ENCODE measurements at regions not wholly inside any gene's neighbourhood (a gene's known extent, or its start where the extent isn't known, plus 50 kb on each side); places are given as distances from the start of the nearest gene placed in this dataset.

DNA sequence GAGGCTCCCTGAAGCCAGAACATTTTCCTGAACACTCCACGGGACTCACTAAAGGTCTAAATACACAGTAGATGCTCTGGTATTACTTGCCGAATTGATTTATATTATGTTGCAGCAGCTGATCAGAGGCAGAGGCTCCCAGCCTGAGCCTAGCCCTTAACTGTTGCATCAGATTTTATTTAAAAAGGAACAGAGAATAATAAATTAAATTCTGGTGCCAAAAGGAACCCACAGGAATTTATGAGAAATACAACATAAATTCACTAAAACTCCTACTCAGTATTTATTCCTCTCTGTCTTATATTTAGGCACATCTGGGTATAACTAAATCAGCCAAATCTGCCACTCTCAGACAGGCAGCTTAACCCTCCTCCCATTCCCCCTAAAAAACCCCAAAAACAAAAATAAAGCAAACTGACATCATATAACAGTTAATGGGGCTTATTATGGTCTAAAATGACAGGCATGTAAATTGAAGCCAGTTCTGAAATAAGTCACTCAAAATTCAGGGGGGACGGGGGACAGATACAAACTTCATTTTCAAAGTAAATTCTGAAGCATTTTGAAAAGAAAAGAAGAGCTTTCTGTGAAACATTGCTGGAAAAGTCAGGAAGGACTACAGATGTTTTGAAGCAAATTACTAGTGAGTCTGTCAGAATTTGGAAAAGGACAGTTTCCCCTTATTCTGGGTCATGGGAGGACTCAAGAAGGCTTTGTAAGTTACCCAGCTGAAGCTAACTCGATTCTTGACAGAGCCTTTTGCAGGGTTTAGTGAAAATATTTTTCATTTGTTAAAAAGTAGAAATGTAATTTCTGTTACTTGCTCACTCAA is 53.8 kb upstream of the CORO2B start:
- no peak overlapping the region for H3K4me3 ChIP-seq (ENCODE audit: low read depth, low read length)
- WGBS, result 45% methylated on average over 4 of the region's 4 CpGs
- no peak for DNase-seq (ENCODE audit: extremely low spot score)
- no peaks in the 10 kb centered on the region for H3K4me1 ChIP-seq (ENCODE audit: insufficient read depth)
- no peaks in the 10 kb centered on the region for H3K36me3 ChIP-seq (ENCODE audit: insufficient read depth)
- no peak overlapping the region for H3K27ac ChIP-seq (ENCODE audit: low read depth)

GRCh38 chr15:68525815-68526214 is 53.0 kb upstream of the CORO2B start:
- H3K36me3 ChIP-seq (ENCODE audit: insufficient read depth), result no peaks in the 10 kb centered on the region
- H3K4me3 ChIP-seq (ENCODE audit: low read depth, low read length), result no peak overlapping the region
- no peaks in the 10 kb centered on the region for H3K4me1 ChIP-seq (ENCODE audit: insufficient read depth)
- WGBS, result 89% methylated on average over 3 of the region's 3 CpGs
- no peak overlapping the region for H3K27ac ChIP-seq (ENCODE audit: low read depth)
- no peak for DNase-seq (ENCODE audit: extremely low spot score)

- DNase-seq (ENCODE audit: extremely low spot score), result no peak
- no peaks in the 10 kb centered on the region for H3K4me1 ChIP-seq (ENCODE audit: insufficient read depth)
- no peak overlapping the region for H3K4me3 ChIP-seq (ENCODE audit: low read depth, low read length)
- H3K27ac ChIP-seq (ENCODE audit: low read depth), result no peak overlapping the region
- no peaks in the 10 kb centered on the region for H3K36me3 ChIP-seq (ENCODE audit: insufficient read depth)
Measured at GRCh38 chr15:68526269-68526668, 52.5 kb upstream of the CORO2B start.

GRCh38 chr15:68526784-68527183 is 52.0 kb upstream of the CORO2B start:
- H3K27ac ChIP-seq (ENCODE audit: low read depth), result no peak overlapping the region
- no peak for DNase-seq (ENCODE audit: extremely low spot score)
- no peak overlapping the region for H3K4me3 ChIP-seq (ENCODE audit: low read depth, low read length)
- WGBS, result 97% methylated on average over 2 of the region's 2 CpGs
- no peaks in the 10 kb centered on the region for H3K36me3 ChIP-seq (ENCODE audit: insufficient read depth)
- no peaks in the 10 kb centered on the region for H3K4me1 ChIP-seq (ENCODE audit: insufficient read depth)

GRCh38 chr15:68528626-68529290 is 50.0 kb upstream of the CORO2B start:
- 58% methylated on average over 6 of the region's 6 CpGs for WGBS
- Histone ChIP-seq H3K4me3 (ENCODE audit: low read depth, low read length) (no peak overlapping the region), H3K27ac (ENCODE audit: low read depth) (no peak overlapping the region), H3K4me1 (ENCODE audit: insufficient read depth) (no peaks in the 10 kb centered on the region), H3K36me3 (ENCODE audit: insufficient read depth) (no peaks in the 10 kb centered on the region)
- DNase-seq (ENCODE audit: extremely low spot score), result no peak
